Stimulated activated CD4-positive, alpha-beta T cell treated with anti-CD3 and anti-CD28 coated beads, Interleukin-4, amount 100 ng/mL, for 1 hour (primary cell): ENCODE measurements at regions not wholly inside any gene's neighbourhood (a gene's known extent, or its start where the extent isn't known, plus 50 kb on each side); places are given as distances from the start of the nearest gene placed in this dataset.

Experiments used
- DNase-seq: peaks from one replicate; pipeline ENCODE4 v3.0.0-alpha.2; 2020

- DNase-seq = no peak
These were observed 270.7 kb downstream of the ALG10 start for GRCh38 chr12:34292736-34293625.

GRCh38 chr12:34294137-34294536 lies 271.8 kb downstream of the ALG10 start:
- no peak for DNase-seq

- DNase-seq = no peak
These were observed 272.5 kb downstream of the ALG10 start for GRCh38 chr12:34294671-34295365.

- DNase-seq = no peak
These were observed 273.3 kb downstream of the ALG10 start for GRCh38 chr12:34295366-34296142.

- no peak for DNase-seq
These were observed 274.1 kb downstream of the ALG10 start for GRCh38 chr12:34296143-34297041.

- DNase-seq = no peak
These were observed 275.0 kb downstream of the ALG10 start for GRCh38 chr12:34297126-34297789.

- no peak for DNase-seq
These were observed 275.5 kb downstream of the ALG10 start for GRCh38 chr12:34297790-34298164.

GRCh38 chr12:34298176-34298970 lies 276.1 kb downstream of the ALG10 start:
- no peak for DNase-seq

- DNase-seq = no peak
These were observed 276.9 kb downstream of the ALG10 start for GRCh38 chr12:34298971-34299801.

GRCh38 chr12:34299802-34300193 lies 277.5 kb downstream of the ALG10 start:
- DNase-seq = no peak

GRCh38 chr12:34300376-34301250 lies 278.3 kb downstream of the ALG10 start:
- DNase-seq = no peak

GRCh38 chr12:34301251-34302130 lies 279.2 kb downstream of the ALG10 start:
- DNase-seq = no peak

GRCh38 chr12:34302131-34302885 lies 280.0 kb downstream of the ALG10 start:
- DNase-seq = no peak

GRCh38 chr12:34303091-34303870 lies 281.0 kb downstream of the ALG10 start:
- DNase-seq = no peak

- no peak for DNase-seq
These were observed 281.7 kb downstream of the ALG10 start for GRCh38 chr12:34304001-34304400.

GRCh38 chr12:34304546-34304945 lies 282.2 kb downstream of the ALG10 start:
- DNase-seq = no peak
